Gastrocnemius medialis (tissue), 4 donors: ENCODE measurements at regions not wholly inside any gene's neighbourhood (a gene's known extent, or its start where the extent isn't known, plus 50 kb on each side); places are given as distances from the start of the nearest gene placed in this dataset.

Source experiments
- CTCF ChIP-seq, 5 experiments: fragments of 450-650 bp in 3 of 5; fragments of 200-600 bp in 2 of 5; sonication (generic) in 2 of 5; IDR thresholded peaks in 4 of 5; conservative IDR thresholded peaks in 1 of 5; 1 replicate in 4 of 5; 2 replicates in 1 of 5; pipeline ENCODE4 v1.5.1; 2016 to 2019; ENCODE audit warnings: antibody characterized with exemption in 5 of 5, mild to moderate bottlenecking in 3 of 5, moderate library complexity in 3 of 5
- POLR2A ChIP-seq, 2 donors: fragments of 450-650 bp; IDR thresholded peaks; one replicate each; pipeline ENCODE4 v1.6.1; 2017; ENCODE audit warnings: antibody characterized with exemption in 2 of 2, mild to moderate bottlenecking in 2 of 2, moderate library complexity in 2 of 2

GRCh38 chr12:24049728-24050127 is 100.3 kb upstream of the SOX5 start:
- TF ChIP-seq POLR2A (IDR thresholded peaks at IDR 0.05), result no peak
- no peak for TF ChIP-seq CTCF (IDR thresholded peaks at IDR 0.05 in 4 of 5, conservative IDR thresholded peaks at IDR 0.05 in 1 of 5)
